ENCODE measurements at regions not wholly inside any gene's neighbourhood (a gene's known extent, or its start where the extent isn't known, plus 50 kb on each side); places are given as distances from the start of the nearest gene placed in this dataset.
"Not testable (repeated sequence)": the region's sequence is repeated elsewhere in the genome, so short reads cannot be mapped to it uniquely, and the experiment has no call there.

- no peak for ATAC-seq
- H3K36me3 ChIP-seq (ENCODE audit: low read depth) = no peaks in the 10 kb centered on the region
- TF ChIP-seq, protein P1, sequence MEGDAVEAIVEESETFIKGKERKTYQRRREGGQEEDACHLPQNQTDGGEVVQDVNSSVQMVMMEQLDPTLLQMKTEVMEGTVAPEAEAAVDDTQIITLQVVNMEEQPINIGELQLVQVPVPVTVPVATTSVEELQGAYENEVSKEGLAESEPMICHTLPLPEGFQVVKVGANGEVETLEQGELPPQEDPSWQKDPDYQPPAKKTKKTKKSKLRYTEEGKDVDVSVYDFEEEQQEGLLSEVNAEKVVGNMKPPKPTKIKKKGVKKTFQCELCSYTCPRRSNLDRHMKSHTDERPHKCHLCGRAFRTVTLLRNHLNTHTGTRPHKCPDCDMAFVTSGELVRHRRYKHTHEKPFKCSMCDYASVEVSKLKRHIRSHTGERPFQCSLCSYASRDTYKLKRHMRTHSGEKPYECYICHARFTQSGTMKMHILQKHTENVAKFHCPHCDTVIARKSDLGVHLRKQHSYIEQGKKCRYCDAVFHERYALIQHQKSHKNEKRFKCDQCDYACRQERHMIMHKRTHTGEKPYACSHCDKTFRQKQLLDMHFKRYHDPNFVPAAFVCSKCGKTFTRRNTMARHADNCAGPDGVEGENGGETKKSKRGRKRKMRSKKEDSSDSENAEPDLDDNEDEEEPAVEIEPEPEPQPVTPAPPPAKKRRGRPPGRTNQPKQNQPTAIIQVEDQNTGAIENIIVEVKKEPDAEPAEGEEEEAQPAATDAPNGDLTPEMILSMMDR (IDR thresholded peaks at IDR 0.05) = no peak
- no peak for DNase-seq
- H3K4me3 ChIP-seq = no peak overlapping the region
- intact Hi-C loops (cut with DNase I, micrococcal nuclease) = no loop called here
- no peaks in the 10 kb centered on the region for H3K4me1 ChIP-seq (ENCODE audit: low read depth)
- no peaks in the 10 kb centered on the region for H3K9me3 ChIP-seq
These were observed 70.3 kb upstream of the SPIN4 start for GRCh38 chrX:63421411-63421810.

- H3K9me3 ChIP-seq = no peaks in the 10 kb centered on the region
- intact Hi-C loops (cut with DNase I, micrococcal nuclease) = no loop called here
- ATAC-seq (no peak), DNase-seq (no peak)
- H3K4me3 ChIP-seq = no peak overlapping the region
- H3K4me1 ChIP-seq (ENCODE audit: low read depth) = no peaks in the 10 kb centered on the region
- TF ChIP-seq, protein P1 (IDR thresholded peaks at IDR 0.05) = no peak
- H3K36me3 ChIP-seq (ENCODE audit: low read depth) = no peaks in the 10 kb centered on the region
These were observed 67.1 kb upstream of the SPIN4 start for GRCh38 chrX:63418211-63418610.

GRCh38 chrX:63417649-63418048 is 66.5 kb upstream of the SPIN4 start:
- Histone ChIP-seq H3K4me1 (ENCODE audit: low read depth) (no peaks in the 10 kb centered on the region), H3K4me3 (no peak overlapping the region), H3K36me3 (ENCODE audit: low read depth) (no peaks in the 10 kb centered on the region), H3K9me3 (no peaks in the 10 kb centered on the region)
- no peak for DNase-seq
- TF ChIP-seq, protein P1 (IDR thresholded peaks at IDR 0.05) = no peak
- intact Hi-C loops (cut with DNase I, micrococcal nuclease) = no loop called here
- ATAC-seq = no peak

- intact Hi-C loops (cut with DNase I, micrococcal nuclease); DNase-seq: not testable (repeated sequence)
These were observed 58.8 kb upstream of the SPIN4 start for GRCh38 chrX:63409934-63410333.

DNA sequence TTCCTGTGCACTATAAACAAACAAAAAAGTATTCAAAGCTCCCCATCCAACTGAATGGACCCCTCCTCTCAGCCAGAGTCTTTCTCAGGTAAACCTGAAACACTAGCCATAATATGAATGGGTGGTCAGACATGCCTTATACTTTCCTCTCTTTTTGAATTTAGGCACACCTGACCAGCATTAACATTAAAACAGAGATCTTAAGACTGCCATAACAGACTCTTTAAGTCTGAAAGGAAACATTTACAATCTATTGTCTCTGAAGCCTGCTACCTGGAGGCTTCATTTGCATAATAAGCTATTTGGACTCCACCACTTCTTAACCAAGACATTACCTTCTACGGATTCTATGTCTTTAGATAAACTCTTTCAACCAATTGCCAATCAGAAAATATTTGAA is 56.9 kb upstream of the SPIN4 start:
- Histone ChIP-seq H3K4me3 (no peak overlapping the region), H3K4me1 (ENCODE audit: low read depth) (no peaks in the 10 kb centered on the region), H3K9me3 (no peaks in the 10 kb centered on the region), H3K36me3 (ENCODE audit: low read depth) (no peaks in the 10 kb centered on the region)
- intact Hi-C loops (cut with DNase I, micrococcal nuclease) = no loop called here
- ATAC-seq (no peak), DNase-seq (no peak)
- TF ChIP-seq, protein P1 (IDR thresholded peaks at IDR 0.05) = no peak

More at GRCh38 chrX:63409934-63410333, 58.8 kb upstream of the SPIN4 start:
- H3K36me3 ChIP-seq (ENCODE audit: low read depth); H3K9me3 ChIP-seq; H3K4me1 ChIP-seq (ENCODE audit: low read depth); ATAC-seq; H3K4me3 ChIP-seq: not testable (repeated sequence)

- H3K4me1 ChIP-seq (ENCODE audit: low read depth) = no peaks in the 10 kb centered on the region
- ATAC-seq = no peak
- DNase-seq = no peak
- no peaks in the 10 kb centered on the region for H3K9me3 ChIP-seq
- no peak overlapping the region for H3K4me3 ChIP-seq
- TF ChIP-seq, protein P1 (IDR thresholded peaks at IDR 0.05) = no peak
- intact Hi-C loops (cut with DNase I, micrococcal nuclease) = no loop called here
- no peaks in the 10 kb centered on the region for H3K36me3 ChIP-seq (ENCODE audit: low read depth)
These were observed 53.2 kb upstream of the SPIN4 start for GRCh38 chrX:63404332-63404731.
